Activated CD8-positive, alpha-beta memory T cell treated with anti-CD3 and anti-CD28 coated beads for 36 hours (primary cell): ENCODE measurements at regions not wholly inside any gene's neighbourhood (a gene's known extent, or its start where the extent isn't known, plus 50 kb on each side); places are given as distances from the start of the nearest gene placed in this dataset.

Experiments used
- CTCF ChIA-PET: fragments of 350-600 bp; sonication (Branson Sonifier 250); formaldehyde crosslinking; loops from one replicate; lab custom pipeline; 2021; ENCODE audit warnings: antibody characterized with exemption; lab: Charles Lee
- POLR2A ChIA-PET: fragments of 350-600 bp; sonication (Branson Sonifier 250); formaldehyde crosslinking; loops from one replicate; lab custom pipeline; 2021; ENCODE audit warnings: antibody characterized with exemption; lab: Charles Lee

DNA sequence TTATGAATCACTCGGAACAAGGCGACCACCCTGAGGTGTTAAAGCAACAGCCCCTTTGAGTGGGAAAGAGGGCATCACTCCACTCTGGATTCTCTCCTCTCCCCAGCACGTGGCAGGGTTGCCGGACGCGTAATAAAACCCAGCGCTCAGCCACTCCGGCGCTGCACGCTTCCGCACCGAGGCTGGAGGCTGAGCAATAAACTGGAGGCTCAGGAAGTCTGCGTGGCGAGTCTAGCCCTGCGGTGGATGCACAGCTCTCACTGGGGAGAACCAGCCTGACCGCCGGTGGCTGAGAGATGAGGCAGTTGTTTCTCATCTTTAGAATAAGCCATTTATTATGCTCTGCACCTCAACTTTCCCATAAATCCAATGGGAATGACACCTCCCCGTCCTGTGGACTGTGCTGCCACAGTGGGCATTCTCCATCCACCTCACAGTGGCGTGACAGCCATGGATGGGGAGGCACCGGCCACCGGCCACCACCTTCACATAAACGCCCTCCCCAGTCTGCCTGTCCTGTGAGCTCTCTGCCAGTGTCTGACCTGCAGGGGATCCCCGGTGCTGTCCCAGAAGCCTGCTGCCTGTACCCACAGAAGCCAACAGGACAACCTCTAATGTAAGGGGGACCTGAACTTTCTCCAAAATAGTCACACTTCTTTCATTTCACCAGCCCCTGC lies 64.2 kb upstream of the GGTLC1 start:
- CTCF ChIA-PET = no interaction called here
- POLR2A ChIA-PET = no interaction called here

- POLR2A ChIA-PET = no interaction called here
- CTCF ChIA-PET = no interaction called here
These were observed 62.6 kb upstream of the GGTLC1 start for GRCh38 chr20:24051160-24051559.

- POLR2A ChIA-PET = no interaction called here
- CTCF ChIA-PET = no interaction called here
These were observed 61.5 kb upstream of the GGTLC1 start for GRCh38 chr20:24050119-24050518.

DNA sequence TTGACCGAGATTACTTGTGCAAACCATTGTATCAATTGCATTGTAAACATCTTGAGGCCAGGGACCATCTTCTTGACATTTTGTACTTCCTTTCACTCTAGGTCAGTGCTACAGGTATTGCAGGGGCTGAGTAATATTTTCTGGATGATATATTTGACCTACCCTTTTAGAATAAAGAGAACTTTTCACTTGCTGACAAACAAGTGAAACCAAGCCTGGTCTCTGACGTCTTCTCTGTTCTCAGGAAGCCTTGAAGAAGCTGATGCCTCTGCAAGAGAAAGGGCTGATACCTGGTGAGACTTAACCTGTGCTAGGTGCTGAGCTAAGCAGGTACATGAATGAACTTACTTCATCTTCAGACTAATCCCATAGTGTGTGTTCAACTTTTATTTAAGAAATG lies 60.5 kb upstream of the GGTLC1 start:
- ChIA-PET POLR2A (no interaction called here), CTCF (no interaction called here)

DNA sequence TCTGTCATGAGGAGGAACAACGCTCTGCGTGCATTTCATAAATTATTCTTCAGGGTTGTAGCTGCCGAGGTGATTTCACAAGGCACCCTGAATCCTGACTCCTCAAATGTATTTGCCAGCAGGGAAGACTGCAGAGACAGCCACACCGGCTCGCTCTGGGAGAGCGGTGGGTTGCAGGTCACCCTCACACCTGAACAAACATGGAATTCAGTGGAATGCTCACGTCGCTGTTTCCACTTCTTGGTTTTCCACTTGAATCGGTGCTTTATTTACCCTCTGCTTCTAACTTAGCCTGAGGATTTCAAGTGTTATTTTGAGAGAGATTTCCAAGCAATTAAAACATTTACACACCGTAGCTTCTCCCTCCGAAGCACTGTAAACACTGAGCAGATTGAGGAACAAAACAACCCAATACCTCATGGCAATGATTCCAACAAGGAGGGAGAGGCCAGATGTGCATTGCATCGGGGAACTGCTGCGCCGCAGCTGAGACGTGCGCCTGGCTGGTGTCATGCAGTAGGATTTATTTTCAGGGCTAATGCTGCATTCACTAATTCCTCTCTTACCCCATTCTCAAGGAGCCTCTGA lies 59.5 kb upstream of the GGTLC1 start:
- POLR2A ChIA-PET = interaction anchor here (0.6 kb wide), 1 partner anchor 50 kb away, joined by 4 read pairs; no protein-coding TSS in a partner anchor

GRCh38 chr20:24046888-24047287 lies 58.3 kb upstream of the GGTLC1 start:
- ChIA-PET CTCF (no interaction called here), POLR2A (no interaction called here)

More for the DNA sequence above, 59.5 kb upstream of the GGTLC1 start:
- CTCF ChIA-PET = no interaction called here

- ChIA-PET CTCF (interaction anchor here (0.5 kb wide), 1 partner anchor 14 kb away, joined by 3 read pairs; no protein-coding TSS in a partner anchor), POLR2A (interaction anchor here (1.1 kb wide), 1 partner anchor 18 kb away, joined by 5 read pairs; no protein-coding TSS in a partner anchor)
These were observed 57.2 kb upstream of the GGTLC1 start for GRCh38 chr20:24045621-24046318.

- ChIA-PET CTCF (interaction anchor here (1.6 kb wide), 1 partner anchor 16 kb away, joined by 4 read pairs; no protein-coding TSS in a partner anchor), POLR2A (no interaction called here)
These were observed 54.7 kb upstream of the GGTLC1 start for GRCh38 chr20:24043294-24043693.

- POLR2A ChIA-PET = no interaction called here
- CTCF ChIA-PET = interaction anchor here (1.2 to 1.6 kb wide), 2 partner anchors 16 to 105 kb away, joined by 4 read pairs; no protein-coding TSS in a partner anchor
These were observed 54.1 kb upstream of the GGTLC1 start for GRCh38 chr20:24042646-24043045.

- ChIA-PET CTCF (interaction anchor here (0.6 kb wide), 1 partner anchor 19 kb away, joined by 3 read pairs; no protein-coding TSS in a partner anchor), POLR2A (interaction anchor here (0.6 kb wide), 1 partner anchor 13 kb away, joined by 3 read pairs; no protein-coding TSS in a partner anchor)
These were observed 52.4 kb upstream of the GGTLC1 start for GRCh38 chr20:24040896-24041459.

DNA sequence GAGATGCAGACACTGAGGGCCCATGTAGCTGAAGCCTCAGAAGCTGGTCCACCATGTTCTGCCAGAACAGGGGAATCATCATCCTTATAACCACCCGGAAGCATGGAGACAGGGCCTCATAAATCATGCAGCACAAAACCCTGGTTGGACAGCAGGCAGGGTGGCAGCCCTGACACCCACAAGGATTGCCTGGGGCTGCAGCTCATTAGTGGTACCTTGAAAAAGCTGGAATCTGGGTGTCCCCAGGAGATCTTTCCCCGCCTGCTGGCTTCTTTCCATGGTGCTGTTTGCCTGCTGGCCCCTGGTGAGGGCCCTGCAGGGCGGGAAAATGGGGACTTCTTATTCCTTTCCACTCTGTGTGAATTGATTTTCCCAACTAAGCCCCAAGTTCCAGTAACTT lies 50.6 kb upstream of the GGTLC1 start:
- POLR2A ChIA-PET = no interaction called here
- CTCF ChIA-PET = no interaction called here
